ENCODE measurements at regions not wholly inside any gene's neighbourhood (a gene's known extent, or its start where the extent isn't known, plus 50 kb on each side); places are given as distances from the start of the nearest gene placed in this dataset.

- TF ChIP-seq IRF9 (tag; IDR thresholded peaks at IDR 0.05) (no peak), LARP7 (IDR thresholded peaks at IDR 0.05) (no peak), TEAD1 (CRISPR knock-in tag; IDR thresholded peaks at IDR 0.05) (no peak), TAF1 (IDR thresholded peaks at IDR 0.05; ENCODE audit: control insufficient read depth, extremely low read depth, insufficient read depth, low read length, severe bottlenecking) (no peak), CTCF (IDR thresholded peaks at IDR 0.05 in 2 of 3, conservative IDR thresholded peaks at IDR 0.05 in 1 of 3; ENCODE audit: insufficient read depth in 2 of 3, low read depth in 1 of 3, low read length in 3 of 3) (no peak), TEAD4 (IDR thresholded peaks at IDR 0.05; ENCODE audit: low read length) (no peak), TEAD4 (CRISPR knock-in tag; IDR thresholded peaks at IDR 0.05; ENCODE audit: borderline replicate concordance) (no peak), IRF2 (CRISPR knock-in tag; IDR thresholded peaks at IDR 0.05) (no peak), TCF7 (IDR thresholded peaks at IDR 0.05; ENCODE audit: borderline replicate concordance) (no peak), AFF4 (CRISPR knock-in tag; IDR thresholded peaks at IDR 0.05) (no peak), CC2D1A (IDR thresholded peaks at IDR 0.05) (no peak), FOXM1 (IDR thresholded peaks at IDR 0.05; ENCODE audit: low read depth) (no peak), FOXM1 (CRISPR knock-in tag; IDR thresholded peaks at IDR 0.05; ENCODE audit: low read depth) (no peak), RERE (CRISPR knock-in tag; IDR thresholded peaks at IDR 0.05; ENCODE audit: borderline replicate concordance) (no peak)
Measured at GRCh38 chrX:143306991-143307937, 210.0 kb downstream of the SPANXN3 start.
